K562 (cell line): ENCODE measurements at regions not wholly inside any gene's neighbourhood (a gene's known extent, or its start where the extent isn't known, plus 50 kb on each side); places are given as distances from the start of the nearest gene placed in this dataset.

Experiments
- KAT2B ChIP-seq: IDR thresholded peaks from one replicate; pipeline ENCODE4 v1.6.1; 2012; ENCODE audit warnings: low read depth, mild to moderate bottlenecking, control low read depth, inconsistent platforms, low read length, moderate library complexity
- L3MBTL2 ChIP-seq: fragments of 450-650 bp; IDR thresholded peaks from 2 replicates; pipeline ENCODE4 v1.6.1; 2016; ENCODE audit warnings: mild to moderate bottlenecking, moderate library complexity
- MNT ChIP-seq, 2 experiments: fragments of 450-650 bp; conservative IDR thresholded peaks; 2 replicates each; pipeline ENCODE4 v1.6.1; 2017; ENCODE audit warnings: mild to moderate bottlenecking in 2 of 2, moderate library complexity in 2 of 2
- TSHZ1 ChIP-seq: fragments of 250-450 bp; sonication (Bioruptor Pico); IDR thresholded peaks from 2 replicates; pipeline ENCODE4 v1.4.0; 2020; ENCODE audit warnings: mild to moderate bottlenecking, moderate library complexity
- ZNF274 ChIP-seq: IDR thresholded peaks from 2 replicates; pipeline ENCODE4 v1.6.1; 2011; ENCODE audit warnings: low read depth, mild to moderate bottlenecking, low read length, moderate library complexity, borderline replicate concordance

GRCh38 chr9:129422843-129423192, 198.1 kb downstream of the C9orf50 start (continued):
- TF ChIP-seq MNT (conservative IDR thresholded peaks at IDR 0.05) (no peak), ZNF274 (no peak), L3MBTL2 (no peak), KAT2B (no peak), TSHZ1 (CRISPR knock-in tag) (no peak)
- TF ChIP-seq, all 486 proteins: peak for 3
